Keratinocyte (primary cell): ENCODE measurements at regions not wholly inside any gene's neighbourhood (a gene's known extent, or its start where the extent isn't known, plus 50 kb on each side); places are given as distances from the start of the nearest gene placed in this dataset.

Experiments
- DNase-seq: peaks from one replicate; pipeline ENCODE4 v3.0.0-alpha.2; 2011; ENCODE audit warnings: low read depth, missing footprints, low spot score
- FAIRE-seq: peaks from 2 replicates; lab custom pipeline; 2011; peaks lifted over from hg19 to GRCh38; lab: Jason Lieb, UNC
- H2AFZ ChIP-seq: 2 replicates; pipeline ENCODE4 v1.6.0; 2012; ENCODE audit warnings: low read length, control low read depth, inconsistent platforms; ENCODE audit not compliant: control insufficient read depth
- H3K27ac ChIP-seq: 2 replicates; pipeline ENCODE4 v1.5.1; 2011; ENCODE audit warnings: low read length; ENCODE audit not compliant: control insufficient read depth, insufficient read depth
- H3K27me3 ChIP-seq: 3 replicates; pipeline ENCODE4 v1.6.0; 2011; ENCODE audit warnings: low read length; ENCODE audit not compliant: control insufficient read depth, insufficient read depth; ENCODE audit errors: extremely low read depth
- H3K36me3 ChIP-seq, 2 experiments: 2 replicates in 1 of 2; 3 replicates in 1 of 2; pipeline ENCODE4 v1.5.1; 2011; ENCODE audit warnings: low read length in 2 of 2, mild to moderate bottlenecking in 1 of 2; ENCODE audit not compliant: control insufficient read depth in 2 of 2, insufficient read depth in 2 of 2; ENCODE audit errors: extremely low read depth in 1 of 2
- H3K4me1 ChIP-seq: 3 replicates; pipeline ENCODE4 v1.5.1; 2011; ENCODE audit warnings: low read length; ENCODE audit not compliant: control insufficient read depth, insufficient read depth; ENCODE audit errors: extremely low read depth
- H3K4me2 ChIP-seq: 3 replicates; pipeline ENCODE4 v1.6.0; 2011; ENCODE audit warnings: low read depth, low read length; ENCODE audit not compliant: control insufficient read depth, insufficient read depth; ENCODE audit errors: extremely low read depth
- H3K4me3 ChIP-seq, 3 experiments: fragments of 200-600 bp in 1 of 3; sonication (generic) in 1 of 3; 2 replicates in 2 of 3; 3 replicates in 1 of 3; pipeline ENCODE4 v1.5.1; 2011 to 2016; ENCODE audit warnings: low read length in 3 of 3, mild to moderate bottlenecking in 3 of 3, control low read depth in 2 of 3, inconsistent platforms in 1 of 3, low read depth in 1 of 3, mixed read lengths in 1 of 3, mixed run types in 1 of 3, moderate library complexity in 1 of 3; ENCODE audit not compliant: control insufficient read depth in 2 of 3, insufficient read depth in 2 of 3; ENCODE audit errors: extremely low read depth in 1 of 3
- H3K79me2 ChIP-seq: 2 replicates; pipeline ENCODE4 v1.6.0; 2012; ENCODE audit warnings: low read length; ENCODE audit not compliant: control insufficient read depth, insufficient read depth
- H3K9ac ChIP-seq: 3 replicates; pipeline ENCODE4 v1.6.0; 2011; ENCODE audit warnings: low read length; ENCODE audit not compliant: control insufficient read depth, insufficient read depth; ENCODE audit errors: extremely low read depth
- H3K9me1 ChIP-seq: 3 replicates; pipeline ENCODE4 v1.6.0; 2011; ENCODE audit warnings: low read length; ENCODE audit not compliant: control insufficient read depth, insufficient read depth; ENCODE audit errors: extremely low read depth
- H3K9me3 ChIP-seq: 2 replicates; pipeline ENCODE4 v1.5.1; 2012; ENCODE audit warnings: low read depth, low read length; ENCODE audit not compliant: control insufficient read depth
- H4K20me1 ChIP-seq: 3 replicates; pipeline ENCODE4 v1.6.0; 2011; ENCODE audit warnings: low read length; ENCODE audit not compliant: control insufficient read depth, insufficient read depth; ENCODE audit errors: extremely low read depth
- CTCF ChIP-seq, 3 experiments: IDR thresholded peaks in 1 of 3; conservative IDR thresholded peaks in 1 of 3; optimal IDR thresholded peaks in 1 of 3; 2 replicates in 2 of 3; 3 replicates in 1 of 3; pipeline versions ENCODE3 to v1.5.1; 2011; ENCODE audit warnings: low read length in 3 of 3, mild to moderate bottlenecking in 3 of 3, moderate library complexity in 2 of 3, control low read depth in 1 of 3, inconsistent platforms in 1 of 3; ENCODE audit not compliant: insufficient read depth in 2 of 3; ENCODE audit errors: extremely low read depth in 1 of 3
- EZH2 ChIP-seq: IDR thresholded peaks from one replicate; pipeline ENCODE4 v1.6.1; 2012; ENCODE audit warnings: inconsistent platforms, mild to moderate bottlenecking, low read length, moderate library complexity
- dilution Hi-C: fragments of 300-500 bp; cut with MboI; formaldehyde crosslinking; loops from one replicate; pipeline ENCODE4 v1.7.0; 2020; ENCODE audit warnings: low sequenced_read_pairs; ENCODE audit not compliant: extremely low pct_ligation_motif_present

GRCh38 chr6:140180306-140180705, 805.9 kb upstream of the CITED2 start:
- no peak overlapping the region for H3K4me2 ChIP-seq
- no peak overlapping the region for H3K4me3 ChIP-seq
- H3K9me3 ChIP-seq: no peaks in the 10 kb centered on the region
- no peaks in the 10 kb centered on the region for H3K36me3 ChIP-seq
- H3K27ac ChIP-seq: no peak overlapping the region
- no peaks in the 10 kb centered on the region for H3K27me3 ChIP-seq
- H3K4me1 ChIP-seq: no peaks in the 10 kb centered on the region
- dilution Hi-C loops: no loop called here
- no peaks in the 10 kb centered on the region for H3K79me2 ChIP-seq
- no peaks in the 10 kb centered on the region for H4K20me1 ChIP-seq
- TF ChIP-seq EZH2 (no peak), CTCF (optimal IDR thresholded peaks at IDR 0.05 in 1 of 3, IDR thresholded peaks at IDR 0.05 in 1 of 3, conservative IDR thresholded peaks at IDR 0.05 in 1 of 3; ENCODE audit: extremely low read depth in 1 of 3, insufficient read depth in 2 of 3, low read length in 3 of 3) (no peak)
- no peak for FAIRE-seq
- DNase-seq: no peak
- no peaks in the 10 kb centered on the region for H3K9me1 ChIP-seq
- H2AFZ ChIP-seq: no peak overlapping the region
- H3K9ac ChIP-seq: no peak overlapping the region

GRCh38 chr6:140178935-140179334, 804.5 kb upstream of the CITED2 start:
- dilution Hi-C loops: no loop called here
- no peaks in the 10 kb centered on the region for H3K79me2 ChIP-seq
- H3K4me3 ChIP-seq: no peak overlapping the region
- H3K4me2 ChIP-seq: no peak overlapping the region
- TF ChIP-seq EZH2: no peak
- H3K27ac ChIP-seq: no peak overlapping the region
- DNase-seq (no peak), FAIRE-seq (no peak)
- no peaks in the 10 kb centered on the region for H3K36me3 ChIP-seq
- H3K9ac ChIP-seq: no peak overlapping the region
- no peak overlapping the region for H2AFZ ChIP-seq
- H3K9me3 ChIP-seq: no peaks in the 10 kb centered on the region
- peaks cover 4% of the 10 kb centered on the region for H3K4me1 ChIP-seq
- no peaks in the 10 kb centered on the region for H4K20me1 ChIP-seq
- no peaks in the 10 kb centered on the region for H3K27me3 ChIP-seq
- H3K9me1 ChIP-seq: no peaks in the 10 kb centered on the region

GRCh38 chr6:140178520-140178919, 804.1 kb upstream of the CITED2 start:
- no peak overlapping the region for H3K9ac ChIP-seq
- H2AFZ ChIP-seq: no peak overlapping the region
- no peak for DNase-seq
- H3K27me3 ChIP-seq: no peaks in the 10 kb centered on the region
- no peaks in the 10 kb centered on the region for H3K36me3 ChIP-seq
- H3K9me1 ChIP-seq: no peaks in the 10 kb centered on the region
- H3K27ac ChIP-seq: no peak overlapping the region
- H3K9me3 ChIP-seq: no peaks in the 10 kb centered on the region
- no peak overlapping the region for H3K4me2 ChIP-seq
- dilution Hi-C loops: no loop called here
- H3K4me3 ChIP-seq: no peak overlapping the region
- TF ChIP-seq CTCF (optimal IDR thresholded peaks at IDR 0.05 in 1 of 3, IDR thresholded peaks at IDR 0.05 in 1 of 3, conservative IDR thresholded peaks at IDR 0.05 in 1 of 3; ENCODE audit: extremely low read depth in 1 of 3, insufficient read depth in 2 of 3, low read length in 3 of 3): no peak
- no peak for TF ChIP-seq EZH2
- H3K79me2 ChIP-seq: no peaks in the 10 kb centered on the region
- H3K4me1 ChIP-seq: peaks cover 7% of the 10 kb centered on the region
- H4K20me1 ChIP-seq: no peaks in the 10 kb centered on the region
- FAIRE-seq: no peak
